Right ventricle myocardium superior (tissue), 1 donor: ENCODE measurements at regions not wholly inside any gene's neighbourhood (a gene's known extent, or its start where the extent isn't known, plus 50 kb on each side); places are given as distances from the start of the nearest gene placed in this dataset.
"Not testable (repeated sequence)": the region's sequence is repeated elsewhere in the genome, so short reads cannot be mapped to it uniquely, and the experiment has no call there.

Experiments
- ATAC-seq: fragments of 200-7000 bp; cut with Tn5 transposase; one replicate; pipeline ENCODE4 v1.9.1; 2020; ENCODE audit warnings: mild to moderate bottlenecking; ENCODE audit not compliant: poor library complexity
- DNase-seq: peaks from one replicate; pipeline ENCODE4 v3.0.0-alpha.2; 2020
- intact Hi-C: fragments of 100-400 bp; cut with DNase I; formaldehyde crosslinking; loops from one replicate; pipeline ENCODE4 v1.11.2; 2022
- donor health status: DM: no; HTN: yes; CAD: no; lungs with severe emphysema.

GRCh38 chr5:117189784-117190183 is 615.2 kb upstream of the SEMA6A start:
- intact Hi-C loops = no loop called here
- ATAC-seq = no peak
- DNase-seq = no peak

DNA sequence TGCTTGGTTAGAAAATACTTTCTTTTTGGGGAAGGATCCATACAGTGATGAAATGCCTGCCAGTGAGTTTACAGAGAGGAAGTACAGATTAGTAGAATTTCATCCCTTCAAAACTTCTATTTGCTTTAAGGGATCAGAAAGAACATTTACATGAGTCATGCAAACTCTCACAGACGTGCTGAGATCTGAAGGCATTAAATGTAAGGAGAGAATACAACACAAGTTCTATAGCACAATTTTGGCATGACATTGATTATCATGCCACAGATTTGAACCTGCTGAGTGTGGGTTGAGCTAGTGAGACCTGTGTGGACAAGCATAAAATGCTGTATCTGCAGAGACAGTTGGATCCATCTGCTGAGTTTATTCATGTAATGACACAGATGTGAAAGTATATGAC is 613.6 kb upstream of the SEMA6A start:
- intact Hi-C loops = no loop called here
- DNase-seq (no peak), ATAC-seq (no peak)

GRCh38 chr5:117186751-117187150 is 612.1 kb upstream of the SEMA6A start:
- intact Hi-C loops = no loop called here
- ATAC-seq = no peak
- no peak for DNase-seq

- no peak for ATAC-seq
- intact Hi-C loops = no loop called here
- DNase-seq = no peak
Measured at GRCh38 chr5:117183326-117183725, 608.7 kb upstream of the SEMA6A start.

- intact Hi-C loops = no loop called here
- no peak for DNase-seq
- ATAC-seq = no peak
Measured at GRCh38 chr5:117182104-117182503, 607.5 kb upstream of the SEMA6A start.

DNA sequence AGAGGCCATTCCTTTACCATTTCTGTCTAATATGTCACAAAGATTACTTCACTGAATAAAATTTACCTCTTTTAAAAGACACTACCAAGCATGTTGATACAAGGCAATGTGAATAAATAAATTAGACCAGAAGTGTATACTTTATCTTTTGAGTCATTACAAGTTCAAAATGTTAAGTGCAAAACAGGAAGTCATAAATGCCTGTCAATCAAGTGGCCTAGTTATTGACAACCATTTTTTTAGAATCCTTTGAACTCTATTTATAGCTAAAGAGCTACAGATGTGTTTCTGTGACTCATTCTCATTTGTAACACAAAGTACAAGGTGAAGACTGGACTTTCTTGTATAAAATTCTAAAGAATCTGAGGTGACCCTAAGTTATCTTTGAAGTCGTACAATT is 602.7 kb upstream of the SEMA6A start:
- intact Hi-C loops = no loop called here
- ATAC-seq (no peak), DNase-seq (no peak)

DNA sequence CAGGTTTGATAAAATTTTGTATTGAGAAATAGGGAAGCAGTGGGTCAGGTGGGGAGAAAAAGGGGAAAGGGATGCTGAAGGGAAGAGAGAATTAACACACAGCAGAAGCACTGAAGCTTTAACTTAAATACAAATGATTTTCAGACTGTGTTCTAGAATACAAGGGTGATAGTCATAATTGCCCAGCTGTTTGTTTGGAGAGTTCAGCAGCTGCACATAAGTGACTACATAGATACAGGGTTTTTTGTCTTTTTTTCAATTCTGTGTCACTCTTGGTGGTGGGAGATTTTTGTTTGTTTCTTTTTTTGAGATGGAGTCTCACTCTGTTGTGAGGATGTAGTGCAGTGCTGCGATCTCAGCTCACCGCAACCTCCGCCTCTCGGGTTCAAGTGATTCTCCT is 590.4 kb upstream of the SEMA6A start:
- ATAC-seq (no peak), DNase-seq (no peak)
- intact Hi-C loops = no loop called here

GRCh38 chr5:117161718-117162335 is 587.2 kb upstream of the SEMA6A start:
- intact Hi-C loops = no loop called here
- no peak for ATAC-seq

DNA sequence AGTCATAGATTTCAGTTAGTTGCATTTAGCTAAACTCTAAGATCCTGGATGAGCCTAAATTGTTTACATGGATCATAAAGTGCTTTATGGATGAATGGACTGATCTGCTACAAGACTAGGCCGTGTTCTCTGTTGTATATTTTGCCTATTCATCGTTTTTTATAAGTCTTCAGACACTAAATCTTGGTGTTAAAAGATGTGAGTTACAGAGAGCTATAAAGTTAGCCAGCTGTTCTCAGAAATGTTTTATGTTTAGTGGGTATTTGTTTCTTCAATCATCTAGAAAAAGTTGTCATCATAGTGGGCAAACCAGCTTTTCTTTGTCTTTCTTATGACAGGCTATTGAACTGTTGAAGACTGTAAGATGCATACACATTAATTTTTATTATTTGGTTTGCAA is 585.8 kb upstream of the SEMA6A start:
- DNase-seq (no peak), ATAC-seq (no peak)
- intact Hi-C loops = no loop called here

More at GRCh38 chr5:117161718-117162335, 587.2 kb upstream of the SEMA6A start:
- no peak for DNase-seq

GRCh38 chr5:117149312-117149711 is 574.7 kb upstream of the SEMA6A start:
- ATAC-seq (no peak), DNase-seq (no peak)
- intact Hi-C loops = no loop called here

DNA sequence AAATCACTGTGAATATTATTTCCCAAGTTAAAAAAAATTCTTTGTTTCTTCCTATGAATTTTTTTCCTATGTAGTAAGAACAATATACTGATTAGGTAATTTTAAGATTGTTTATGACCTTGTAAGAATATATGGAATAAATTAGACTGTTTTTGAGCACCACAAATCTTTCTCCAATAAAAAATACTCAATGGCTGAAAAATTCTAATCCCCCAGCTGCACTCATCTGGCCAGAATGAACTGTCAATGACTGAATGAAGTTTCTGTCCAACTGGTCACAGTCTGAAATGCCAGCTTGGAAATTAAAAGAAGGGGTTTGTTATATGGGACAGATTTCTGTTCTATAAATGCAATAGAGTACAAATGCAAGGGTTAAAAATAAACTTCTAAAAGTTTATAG is 569.5 kb upstream of the SEMA6A start:
- no peak for ATAC-seq
- intact Hi-C loops = no loop called here
- no peak for DNase-seq

DNA sequence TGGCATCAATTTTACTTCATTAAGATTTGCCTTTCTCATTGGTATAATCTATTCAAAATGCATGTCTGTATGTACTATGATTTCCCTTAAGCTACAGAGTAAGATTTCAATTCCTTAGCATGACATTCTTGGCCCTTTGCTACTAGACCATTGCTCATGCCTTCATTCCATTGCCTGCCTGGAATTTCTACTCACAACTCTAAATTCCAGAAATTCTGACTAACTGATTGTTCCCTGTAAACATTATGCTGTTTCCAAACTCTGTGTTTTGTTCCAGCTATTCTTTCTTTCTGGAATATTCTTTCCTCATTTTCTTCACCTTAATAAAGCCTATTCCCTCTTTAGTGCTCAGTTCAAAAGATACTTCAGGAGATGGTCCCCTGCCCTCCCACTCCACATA is 568.8 kb upstream of the SEMA6A start:
- intact Hi-C loops = no loop called here
- ATAC-seq = no peak

GRCh38 chr5:117138523-117138922 is 563.9 kb upstream of the SEMA6A start:
- DNase-seq (no peak), ATAC-seq (no peak)
- intact Hi-C loops = no loop called here

More for the DNA sequence above, 568.8 kb upstream of the SEMA6A start:
- no peak for DNase-seq

DNA sequence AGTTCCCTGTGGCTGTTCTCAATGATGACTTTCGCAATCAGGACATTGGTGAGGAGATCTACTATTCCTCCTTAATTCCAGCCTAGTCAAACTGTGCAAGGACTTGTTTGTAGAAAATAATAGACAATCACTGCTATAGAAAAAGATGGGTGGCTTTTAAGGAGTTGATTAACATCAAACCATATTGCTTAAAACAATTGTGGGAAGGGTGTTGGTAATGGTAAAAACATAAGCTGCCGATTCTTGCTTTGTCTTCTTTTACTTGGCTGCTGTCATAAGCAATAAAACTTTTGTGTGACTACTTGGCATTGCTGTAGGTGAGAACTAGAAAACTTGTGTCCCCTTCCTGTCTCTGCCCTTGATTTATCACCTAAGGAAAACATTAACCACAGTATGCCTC is 561.2 kb upstream of the SEMA6A start:
- DNase-seq (no peak), ATAC-seq (no peak)
- intact Hi-C loops = no loop called here

- no peak for ATAC-seq
- intact Hi-C loops = no loop called here
- DNase-seq = no peak
Measured at GRCh38 chr5:117133198-117133597, 558.6 kb upstream of the SEMA6A start.

GRCh38 chr5:117131876-117132275 is 557.3 kb upstream of the SEMA6A start:
- DNase-seq = no peak
- ATAC-seq = no peak
- intact Hi-C loops = no loop called here

GRCh38 chr5:117131048-117131679 is 556.5 kb upstream of the SEMA6A start:
- ATAC-seq = no peak
- intact Hi-C loops = no loop called here
- no peak for DNase-seq

GRCh38 chr5:117118499-117118898 is 543.9 kb upstream of the SEMA6A start:
- DNase-seq (no peak), ATAC-seq (no peak)
- intact Hi-C loops = no loop called here

- ATAC-seq, intact Hi-C loops, DNase-seq: not testable (repeated sequence)
Measured at GRCh38 chr5:117117314-117117713, 542.7 kb upstream of the SEMA6A start.

DNA sequence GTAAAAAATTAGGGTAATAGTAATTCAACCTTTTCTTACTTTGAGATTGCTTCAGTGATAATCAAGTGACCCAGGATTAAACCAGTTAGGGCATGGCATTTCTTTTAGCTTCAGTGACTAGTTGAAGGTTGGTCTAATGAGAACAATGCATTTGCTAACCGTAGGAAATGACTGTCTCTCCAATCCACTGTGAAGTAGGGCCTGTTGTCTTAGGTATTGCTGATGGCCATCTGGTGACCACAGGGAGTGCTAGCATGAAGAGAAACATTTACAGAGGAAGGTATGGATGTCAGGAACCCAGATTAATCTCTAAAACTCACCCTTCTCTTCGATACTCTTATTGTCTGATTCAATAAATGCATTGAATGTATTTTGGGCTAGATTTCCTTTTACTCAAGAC is 535.9 kb upstream of the SEMA6A start:
- intact Hi-C loops = no loop called here
- no peak for ATAC-seq
- DNase-seq = no peak

- no peak for DNase-seq
- intact Hi-C loops = no loop called here
- ATAC-seq = no peak
Measured at GRCh38 chr5:117107859-117108258, 533.2 kb upstream of the SEMA6A start.
